ENCODE measurements at regions not wholly inside any gene's neighbourhood (a gene's known extent, or its start where the extent isn't known, plus 50 kb on each side); places are given as distances from the start of the nearest gene placed in this dataset.

- Histone ChIP-seq H3K56ac (replicated peaks; ENCODE audit: insufficient read length, low read depth, low read length) (no peak overlapping the region), H3K9ac (replicated peaks in 1 of 4; ENCODE audit: extremely low read depth in 1 of 4, low read depth in 3 of 4, low read length in 3 of 4) (no peak overlapping the region), H2BK5ac (ENCODE audit: low read depth, low read length) (no peak overlapping the region), H3K4me2 (ENCODE audit: insufficient read depth in 1 of 2, low read depth in 2 of 2, low read length in 2 of 2) (peak overlapping the region; percentile 56 to 57; a peak in 2 of 4 replicates), H3K23me2 (ENCODE audit: low read depth, low read length) (no peaks in the 10 kb centered on the region), H3K27ac (ENCODE audit: low read depth, low read length) (no peak overlapping the region), H2BK15ac (ENCODE audit: low read length) (no peak overlapping the region), H3K36me3 (ENCODE audit: control insufficient read depth in 2 of 4, insufficient read depth in 4 of 4, low read length in 3 of 4) (no peaks in the 10 kb centered on the region), H3K18ac (ENCODE audit: extremely low read depth, low read length) (no peak overlapping the region), H3K27me3 (replicated peaks in 1 of 4; ENCODE audit: control insufficient read depth in 3 of 4, extremely low read depth in 1 of 4, insufficient read depth in 3 of 4, low read length in 3 of 4) (no peaks in the 10 kb centered on the region), H2AFZ (ENCODE audit: low read length) (no peak overlapping the region), H2BK20ac (ENCODE audit: low read length) (no peak overlapping the region), H3K79me2 (ENCODE audit: control insufficient read depth in 1 of 2, insufficient read depth in 2 of 2, low read length in 2 of 2) (no peaks in the 10 kb centered on the region), H3K4me1 (replicated peaks in 1 of 4; ENCODE audit: control insufficient read depth in 3 of 4, insufficient read depth in 4 of 4, low read length in 3 of 4) (peaks cover 2 to 34% (median 15%) of the 10 kb centered on the region in 4 experiments; a peak in 4 of 7 replicates), H2BK12ac (ENCODE audit: low read depth, low read length) (no peak overlapping the region), H3K4me3 (ENCODE audit: extremely low read depth in 1 of 4, insufficient read depth in 2 of 4, low read depth in 3 of 4, low read length in 4 of 4) (peak overlapping the region in 1 of 4 experiments; percentile 44; a peak in 1 of 8 replicates), H3K79me1 (ENCODE audit: low read depth, low read length) (no peaks in the 10 kb centered on the region), H3K14ac (ENCODE audit: insufficient read length) (no peak overlapping the region), H2BK120ac (replicated peaks; ENCODE audit: low read depth, low read length) (no peak overlapping the region), H4K8ac (ENCODE audit: extremely low read depth, insufficient read depth, low read length) (no peak overlapping the region), H3K9me3 (ENCODE audit: insufficient read depth in 2 of 2, low read depth in 1 of 2, low read length in 1 of 2) (no peaks in the 10 kb centered on the region), H2AK5ac (ENCODE audit: low read depth, low read length) (no peak overlapping the region), H4K5ac (ENCODE audit: insufficient read length, low read depth, low read length) (no peak overlapping the region), H4K20me1 (replicated peaks in 1 of 2; ENCODE audit: control insufficient read depth in 1 of 2, insufficient read depth in 2 of 2, low read length in 2 of 2) (no peaks in the 10 kb centered on the region), H3K23ac (ENCODE audit: insufficient read length) (no peak overlapping the region), H3K4ac (replicated peaks; ENCODE audit: insufficient read length, low read depth, low read length) (no peak overlapping the region), H4K91ac (replicated peaks; ENCODE audit: insufficient read length, low read length) (no peak overlapping the region)
- POLR2A ChIA-PET (ENCODE audit: partially characterized antibody), result interaction anchor here (0.6 kb wide), 1 partner anchor 196 kb away, joined by 4 read pairs; no protein-coding TSS in a partner anchor
- WGBS, 2 experiments (ENCODE audit: extremely low coverage in 1 of 2, insufficient coverage in 1 of 2, insufficient read length in 1 of 2, insufficient replicate concordance in 2 of 2, low coverage in 1 of 2, low lambda C conversion rate in 2 of 2, missing lambda C conversion rate in 1 of 2), result 40% methylated on average over 1 of the region's 1 CpG; no CpG with 5 or more reads in 1 of the 2 experiments
- DNase-seq (ENCODE audit: low read depth in 1 of 2, low spot score in 2 of 2) (no peak), FAIRE-seq (no peak)
- CTCF ChIA-PET (ENCODE audit: partially characterized antibody), result interaction anchor here (0.8 kb wide), 1 partner anchor 574 kb away, joined by 3 read pairs; no protein-coding TSS in a partner anchor
- TF ChIP-seq SRF (IDR thresholded peaks at IDR 0.05; ENCODE audit: low read depth, low read length), result no peak
- TF ChIP-seq TAF1 (IDR thresholded peaks at IDR 0.05; ENCODE audit: low read depth, low read length), result no peak
- no peak for TF ChIP-seq TAF7 (optimal IDR thresholded peaks at IDR 0.05; ENCODE audit: borderline replicate concordance, low read depth, low read length)
- TF ChIP-seq ZNF274 (IDR thresholded peaks at IDR 0.05; ENCODE audit: borderline replicate concordance, extremely low read depth, low read length), result no peak
Measured at GRCh38 chrX:137746289-137746688, 180.4 kb downstream of the ZIC3 start.
